ENCODE measurements at regions not wholly inside any gene's neighbourhood (a gene's known extent, or its start where the extent isn't known, plus 50 kb on each side); places are given as distances from the start of the nearest gene placed in this dataset.
"Not testable (repeated sequence)": the region's sequence is repeated elsewhere in the genome, so short reads cannot be mapped to it uniquely, and the experiment has no call there.

GRCh38 chr2:224650815-224651439 is 65.2 kb downstream of the CCDC195 start:
- no peaks in the 10 kb centered on the region for H3K9me3 Mint-ChIP-seq

GRCh38 chr2:224647684-224648083 is 62.5 kb upstream of the CUL3 start:
- not testable (repeated sequence) for H3K27me3 Mint-ChIP-seq; H3K36me3 Mint-ChIP-seq (ENCODE audit: low read depth); H3K9me3 Mint-ChIP-seq; H3K4me3 Mint-ChIP-seq; H3K4me1 Mint-ChIP-seq; H3K27ac Mint-ChIP-seq; ATAC-seq (replicated peaks)

More at GRCh38 chr2:224650815-224651439, 65.2 kb downstream of the CCDC195 start:
- peak; percentile 51 for ATAC-seq (replicated peaks)
- peaks cover 6% of the 10 kb centered on the region for H3K27me3 Mint-ChIP-seq
- no peaks in the 10 kb centered on the region for H3K4me1 Mint-ChIP-seq
- no peak overlapping the region for H3K4me3 Mint-ChIP-seq
- H3K36me3 Mint-ChIP-seq (ENCODE audit: low read depth), result no peaks in the 10 kb centered on the region
- no peak overlapping the region for H3K27ac Mint-ChIP-seq

- Mint-ChIP-seq H3K27ac (no peak overlapping the region), H3K36me3 (ENCODE audit: low read depth) (no peaks in the 10 kb centered on the region), H3K4me3 (no peak overlapping the region), H3K27me3 (peaks cover 10% of the 10 kb centered on the region), H3K4me1 (no peaks in the 10 kb centered on the region), H3K9me3 (no peaks in the 10 kb centered on the region)
- ATAC-seq (replicated peaks), result no peak
Measured at GRCh38 chr2:224646242-224646846, 61.2 kb upstream of the CUL3 start.

GRCh38 chr2:224645722-224646121 is 60.6 kb upstream of the CUL3 start:
- Mint-ChIP-seq H3K27me3 (peaks cover 8% of the 10 kb centered on the region), H3K36me3 (ENCODE audit: low read depth) (no peaks in the 10 kb centered on the region), H3K4me3 (no peak overlapping the region), H3K4me1 (no peaks in the 10 kb centered on the region), H3K27ac (no peak overlapping the region), H3K9me3 (no peaks in the 10 kb centered on the region)
- ATAC-seq (replicated peaks), result no peak

- Mint-ChIP-seq H3K4me1 (peaks cover 6% of the 10 kb centered on the region), H3K4me3 (no peak overlapping the region), H3K36me3 (ENCODE audit: low read depth) (no peaks in the 10 kb centered on the region), H3K9me3 (no peaks in the 10 kb centered on the region), H3K27me3 (peaks cover 8% of the 10 kb centered on the region), H3K27ac (peak overlapping the region; percentile 18)
- no peak for ATAC-seq (replicated peaks)
Measured at GRCh38 chr2:224640679-224641078, 55.5 kb upstream of the CUL3 start.

- ATAC-seq (replicated peaks), result peak; percentile 95
- peaks cover 8% of the 10 kb centered on the region for H3K27me3 Mint-ChIP-seq
- peaks cover 6% of the 10 kb centered on the region for H3K4me1 Mint-ChIP-seq
- no peaks in the 10 kb centered on the region for H3K36me3 Mint-ChIP-seq (ENCODE audit: low read depth)
- H3K4me3 Mint-ChIP-seq, result peak overlapping the region; percentile 80
- no peaks in the 10 kb centered on the region for H3K9me3 Mint-ChIP-seq
- peak overlapping the region; percentile 95 for H3K27ac Mint-ChIP-seq
Measured at GRCh38 chr2:224638301-224638823, 53.2 kb upstream of the CUL3 start.

Measured in activated T-helper 17 cell treated with anti-CD3 and anti-CD28 coated beads, Interleukin-2, amount 50 U/mL, for 72 hours (primary cell).